GM21576 (cell line): ENCODE measurements at regions not wholly inside any gene's neighbourhood (a gene's known extent, or its start where the extent isn't known, plus 50 kb on each side); places are given as distances from the start of the nearest gene placed in this dataset.
"Not testable (repeated sequence)": the region's sequence is repeated elsewhere in the genome, so short reads cannot be mapped to it uniquely, and the experiment has no call there.

Experiments
- ATAC-seq: cut with Tn5 transposase; IDR thresholded peaks from one replicate; pipeline ENCODE4 v1.9.1; 2021; ENCODE audit warnings: mild to moderate bottlenecking, moderate library complexity; ENCODE audit not compliant: unreplicated experiment

GRCh38 chr18:44568342-44568741 is 112.3 kb upstream of the SETBP1 start:
- no peak for ATAC-seq

DNA sequence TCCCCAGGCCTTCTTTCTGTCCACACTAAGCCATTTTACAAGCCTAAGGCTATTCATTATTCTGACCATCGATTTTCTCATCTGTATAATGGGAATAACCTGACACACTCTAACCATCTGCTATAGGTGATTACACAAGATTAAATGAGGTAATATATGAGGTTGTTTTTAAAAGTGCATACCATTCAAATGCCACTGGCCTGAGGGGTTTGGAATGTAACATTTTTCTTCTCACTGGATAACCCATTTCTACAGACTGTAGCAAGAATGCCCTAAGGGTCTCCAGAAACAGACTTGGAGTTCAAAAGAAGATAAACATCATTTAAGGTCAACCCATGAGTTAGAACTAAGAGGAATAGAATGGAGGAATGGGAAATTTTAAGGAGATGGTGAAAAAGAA is 111.7 kb upstream of the SETBP1 start:
- ATAC-seq, result no peak

DNA sequence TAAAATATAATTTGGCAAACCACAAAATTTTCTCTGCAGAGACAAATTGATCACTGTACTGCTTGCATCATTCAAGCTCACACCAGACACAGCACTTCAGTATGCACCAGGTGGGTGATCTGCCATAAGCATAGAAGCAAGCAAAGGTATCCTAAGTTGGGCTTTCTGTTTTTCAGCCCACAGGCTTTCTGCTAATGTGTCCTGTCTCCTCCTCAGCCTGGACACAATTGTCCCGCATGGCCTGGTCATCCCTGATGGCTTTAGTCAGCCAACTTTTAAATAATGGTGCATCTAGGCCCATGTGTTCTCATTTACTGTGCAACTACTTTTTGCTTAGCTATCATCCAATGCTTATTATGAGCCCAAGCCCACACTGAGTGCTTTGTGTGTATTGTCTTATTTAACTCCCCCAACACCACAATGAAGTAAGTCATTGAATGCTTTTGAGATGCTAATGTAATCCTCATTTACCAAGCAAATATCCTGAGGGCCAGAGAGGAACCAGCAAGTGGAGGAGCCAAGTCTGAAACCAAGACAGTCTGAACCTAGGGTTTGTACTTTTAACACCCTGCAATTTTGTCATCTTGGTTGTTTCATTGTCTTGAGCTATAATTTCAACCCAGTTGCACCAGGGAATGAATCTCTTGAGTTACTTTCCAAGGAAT is 111.2 kb upstream of the SETBP1 start:
- no peak for ATAC-seq

DNA sequence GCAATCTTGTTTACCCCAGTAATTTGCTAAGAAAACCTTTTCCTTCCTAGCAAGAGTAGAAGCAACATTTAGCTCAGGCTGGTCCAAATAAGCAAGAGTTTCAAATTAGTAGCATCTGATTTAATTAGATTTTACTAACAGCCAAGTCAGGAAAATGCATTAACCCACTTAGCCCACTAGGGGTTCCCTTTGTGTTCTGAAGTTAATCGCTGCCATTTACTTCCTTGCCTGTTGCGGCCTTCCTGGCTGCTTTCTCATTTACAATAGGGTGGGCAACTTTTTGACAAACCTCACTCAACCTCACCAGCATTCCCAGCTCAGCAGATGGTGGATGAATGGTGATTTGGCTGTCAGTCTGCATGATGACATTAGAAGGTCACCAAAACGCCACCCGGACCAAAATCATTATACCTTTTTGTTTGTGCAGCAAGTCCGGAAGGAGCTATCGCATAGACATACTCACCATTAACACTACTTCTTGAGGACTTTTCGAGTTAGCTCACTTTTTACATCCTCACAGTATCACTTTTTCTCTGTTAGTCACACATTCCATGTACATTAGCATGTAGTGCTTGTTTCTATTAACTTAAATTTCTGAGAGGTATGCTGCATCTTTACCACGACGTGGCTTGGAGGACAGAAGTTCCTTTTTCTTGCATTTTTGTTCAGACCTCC is 101.5 kb upstream of the SETBP1 start:
- ATAC-seq, result peak; percentile 72

- no peak for ATAC-seq
Observed at GRCh38 chr18:44579745-44580144, 100.9 kb upstream of the SETBP1 start.

- ATAC-seq, result no peak
Observed at GRCh38 chr18:44580159-44580558, 100.5 kb upstream of the SETBP1 start.

GRCh38 chr18:44580782-44581181 is 99.9 kb upstream of the SETBP1 start:
- ATAC-seq, result not testable (repeated sequence)

DNA sequence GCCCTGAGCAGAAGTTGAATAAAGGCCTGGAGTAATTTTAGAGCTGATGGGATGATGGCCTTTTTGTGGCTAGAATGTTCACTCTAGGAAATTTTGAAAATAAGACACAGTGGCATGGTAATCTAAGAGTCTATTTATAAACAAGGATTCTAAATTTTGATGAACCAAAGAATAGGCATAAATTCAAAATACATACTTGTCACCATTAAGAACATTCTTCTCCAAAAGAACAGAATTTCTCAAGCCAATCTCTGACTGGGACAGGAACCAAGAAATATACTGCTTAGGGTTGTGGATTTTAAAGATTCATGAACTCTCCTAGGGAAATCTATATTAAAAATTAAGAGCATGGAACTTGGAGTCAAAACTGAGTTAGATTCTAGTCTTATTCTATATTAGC is 98.2 kb upstream of the SETBP1 start:
- no peak for ATAC-seq

- no peak for ATAC-seq
Observed at GRCh38 chr18:44584900-44585299, 95.8 kb upstream of the SETBP1 start.

GRCh38 chr18:44586782-44587524 is 93.7 kb upstream of the SETBP1 start:
- no peak for ATAC-seq

GRCh38 chr18:44588508-44588907 is 92.2 kb upstream of the SETBP1 start:
- no peak for ATAC-seq

- no peak for ATAC-seq
Observed at GRCh38 chr18:44589693-44590355, 90.9 kb upstream of the SETBP1 start.

- no peak for ATAC-seq
Observed at GRCh38 chr18:44590956-44591670, 89.6 kb upstream of the SETBP1 start.

DNA sequence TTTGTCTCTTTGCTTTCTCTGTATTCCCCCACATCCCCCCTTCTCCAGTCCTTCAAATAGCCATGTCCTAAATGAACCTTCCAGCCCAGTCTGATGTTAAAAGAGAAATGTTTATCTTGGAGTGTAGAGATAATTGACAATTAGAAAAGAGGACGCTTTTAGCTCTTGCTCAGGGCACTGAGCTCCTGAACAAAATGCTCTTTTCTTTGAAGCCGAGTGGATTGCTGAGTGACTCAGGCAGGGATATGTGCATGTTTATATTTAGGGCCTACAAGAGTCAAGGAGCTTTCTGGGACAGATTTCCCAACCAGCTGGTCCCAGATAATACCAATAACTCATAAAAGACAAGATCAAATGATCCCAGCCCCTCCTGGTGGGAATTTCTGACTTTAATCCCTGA is 88.0 kb upstream of the SETBP1 start:
- ATAC-seq, result no peak

DNA sequence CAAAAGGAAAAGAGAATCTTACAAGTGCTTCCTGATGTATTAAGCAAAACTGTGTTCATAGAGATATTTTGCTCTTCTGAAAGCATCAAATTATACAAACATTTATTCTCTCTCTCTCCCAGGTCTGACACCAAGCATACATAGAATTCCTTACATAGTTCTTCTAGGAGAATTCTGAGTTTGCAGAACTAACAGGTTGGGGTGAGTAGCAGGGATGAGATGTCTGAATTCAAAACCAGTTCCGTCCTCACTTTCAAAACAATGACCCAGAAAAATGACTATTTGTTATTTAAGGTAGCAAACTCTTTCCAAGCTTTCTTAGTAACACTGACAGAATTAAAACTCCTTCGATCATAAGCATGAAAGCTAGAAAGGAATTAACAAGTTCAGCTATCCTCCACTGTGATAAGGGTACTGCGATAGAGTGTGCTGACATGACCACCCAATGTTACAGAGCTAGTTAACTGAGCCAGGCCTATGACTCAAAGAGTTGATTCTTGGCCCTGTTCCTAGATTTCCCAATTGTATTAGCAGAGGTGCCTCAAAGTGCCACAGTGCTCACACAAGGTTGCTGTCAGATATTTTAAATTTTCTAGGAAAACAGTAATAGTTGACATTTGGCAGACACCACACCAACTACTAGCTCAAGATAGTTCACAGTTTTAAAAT is 85.8 kb upstream of the SETBP1 start:
- ATAC-seq, result no peak

DNA sequence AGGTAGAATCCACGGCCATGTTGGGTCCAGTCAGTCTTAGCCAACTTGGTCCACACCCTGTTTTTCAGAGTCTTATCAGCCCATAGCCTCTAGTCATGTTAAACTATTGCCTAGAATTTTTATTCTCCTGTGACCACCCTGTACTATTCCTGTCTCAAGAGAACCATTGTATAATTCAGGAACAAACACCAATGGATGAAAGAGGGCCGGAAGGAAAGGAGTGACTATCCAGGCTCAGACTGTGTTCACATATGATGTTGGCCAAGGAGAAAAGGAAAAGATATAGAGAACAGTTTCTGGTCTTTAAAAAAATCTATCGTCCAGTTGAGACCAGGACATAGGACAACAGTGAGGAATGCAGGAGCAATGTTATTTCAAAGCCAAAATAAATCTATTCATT is 82.9 kb upstream of the SETBP1 start:
- ATAC-seq, result no peak

GRCh38 chr18:44598514-44598913 is 82.2 kb upstream of the SETBP1 start:
- no peak for ATAC-seq

GRCh38 chr18:44599412-44599811 is 81.3 kb upstream of the SETBP1 start:
- no peak for ATAC-seq

DNA sequence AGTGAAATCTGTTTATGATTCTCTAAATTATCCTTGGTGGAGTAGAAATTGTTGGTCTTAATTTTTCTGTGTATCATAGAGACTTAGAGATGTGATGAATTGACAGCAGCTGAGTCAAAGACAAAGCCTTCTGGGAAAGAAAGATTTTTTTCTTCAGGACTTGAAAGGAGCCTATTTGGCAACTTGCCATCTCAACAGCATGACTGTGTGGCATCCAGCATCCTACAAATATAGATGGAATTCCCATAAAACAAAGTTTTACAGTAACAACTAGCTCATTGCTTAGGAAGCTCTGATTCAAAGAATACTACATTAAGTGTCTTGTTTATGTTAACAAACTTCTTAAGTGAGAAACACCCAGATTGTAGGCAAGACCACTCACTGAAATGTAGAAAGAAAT is 79.2 kb upstream of the SETBP1 start:
- no peak for ATAC-seq

DNA sequence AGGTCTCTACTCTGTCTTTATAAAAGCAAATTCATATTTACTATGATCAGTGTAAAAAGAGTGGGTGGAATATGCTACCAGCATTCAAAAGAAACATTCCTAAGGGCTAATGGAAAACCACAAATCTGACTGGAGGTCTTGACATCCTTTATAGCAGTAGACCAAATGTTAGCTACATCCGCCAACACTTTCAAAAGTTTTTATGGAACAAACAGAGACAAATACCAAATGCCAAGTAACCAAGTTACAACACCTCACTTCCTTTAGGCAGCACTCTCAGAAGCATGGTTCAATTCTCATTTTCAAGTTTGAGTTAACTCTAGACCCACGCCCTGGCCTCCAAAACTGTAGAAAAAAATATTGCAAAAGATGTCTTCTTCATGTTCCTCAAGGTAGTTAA is 78.3 kb upstream of the SETBP1 start:
- ATAC-seq, result no peak
